ENCODE measurements at regions not wholly inside any gene's neighbourhood (a gene's known extent, or its start where the extent isn't known, plus 50 kb on each side); places are given as distances from the start of the nearest gene placed in this dataset.

GRCh38 chr3:69462022-69462825, 76.3 kb upstream of the FRMD4B start:
- Histone ChIP-seq H3K4me1 (ENCODE audit: low read depth, poor library complexity, severe bottlenecking) (no peaks in the 10 kb centered on the region), H3K27ac (no peak overlapping the region), H3K27me3 (ENCODE audit: insufficient read depth, low read depth) (no peaks in the 10 kb centered on the region), H2AFZ (ENCODE audit: low read depth) (no peak overlapping the region), H3K4me2 (no peak overlapping the region), H3K79me2 (ENCODE audit: insufficient read depth, low read depth) (no peaks in the 10 kb centered on the region), H3K4me3 (IDR thresholded peaks at IDR 0.05; ENCODE audit: insufficient read depth, low read depth, low read length) (no peak overlapping the region), H3K36me3 (ENCODE audit: insufficient read depth) (no peaks in the 10 kb centered on the region), H3K9ac (no peak overlapping the region), H4K20me1 (ENCODE audit: insufficient read depth) (no peaks in the 10 kb centered on the region)
- TF ChIP-seq CTCF (conservative IDR thresholded peaks at IDR 0.05; ENCODE audit: low read depth, low read length): no peak

- H3K4me2 ChIP-seq: no peak overlapping the region
- no peak overlapping the region for H3K27ac ChIP-seq
- no peak overlapping the region for H2AFZ ChIP-seq (ENCODE audit: low read depth)
- H3K4me3 ChIP-seq (IDR thresholded peaks at IDR 0.05; ENCODE audit: insufficient read depth, low read depth, low read length): no peak overlapping the region
- H3K27me3 ChIP-seq (ENCODE audit: insufficient read depth, low read depth): no peaks in the 10 kb centered on the region
- no peak overlapping the region for H3K9ac ChIP-seq
- no peaks in the 10 kb centered on the region for H3K36me3 ChIP-seq (ENCODE audit: insufficient read depth)
- no peaks in the 10 kb centered on the region for H3K79me2 ChIP-seq (ENCODE audit: insufficient read depth, low read depth)
- H4K20me1 ChIP-seq (ENCODE audit: insufficient read depth): no peaks in the 10 kb centered on the region
- TF ChIP-seq CTCF (conservative IDR thresholded peaks at IDR 0.05; ENCODE audit: low read depth, low read length): no peak
- no peaks in the 10 kb centered on the region for H3K4me1 ChIP-seq (ENCODE audit: low read depth, poor library complexity, severe bottlenecking)
These were observed 74.1 kb upstream of the FRMD4B start for GRCh38 chr3:69460034-69460433.

- no peak for TF ChIP-seq CTCF (conservative IDR thresholded peaks at IDR 0.05; ENCODE audit: low read depth, low read length)
- Histone ChIP-seq H3K4me1 (ENCODE audit: low read depth, poor library complexity, severe bottlenecking) (no peaks in the 10 kb centered on the region), H3K27ac (no peak overlapping the region), H3K4me3 (IDR thresholded peaks at IDR 0.05; ENCODE audit: insufficient read depth, low read depth, low read length) (no peak overlapping the region), H3K36me3 (ENCODE audit: insufficient read depth) (no peaks in the 10 kb centered on the region), H3K4me2 (no peak overlapping the region), H2AFZ (ENCODE audit: low read depth) (no peak overlapping the region), H4K20me1 (ENCODE audit: insufficient read depth) (no peaks in the 10 kb centered on the region), H3K27me3 (ENCODE audit: insufficient read depth, low read depth) (no peaks in the 10 kb centered on the region), H3K79me2 (ENCODE audit: insufficient read depth, low read depth) (no peaks in the 10 kb centered on the region), H3K9ac (no peak overlapping the region)
These were observed 73.0 kb upstream of the FRMD4B start for GRCh38 chr3:69458803-69459365.

GRCh38 chr3:69456631-69457030, 70.7 kb upstream of the FRMD4B start:
- no peak overlapping the region for H3K4me3 ChIP-seq (IDR thresholded peaks at IDR 0.05; ENCODE audit: insufficient read depth, low read depth, low read length)
- H3K4me1 ChIP-seq (ENCODE audit: low read depth, poor library complexity, severe bottlenecking): no peaks in the 10 kb centered on the region
- no peak overlapping the region for H3K27ac ChIP-seq
- no peaks in the 10 kb centered on the region for H3K27me3 ChIP-seq (ENCODE audit: insufficient read depth, low read depth)
- H3K4me2 ChIP-seq: no peak overlapping the region
- H3K9ac ChIP-seq: no peak overlapping the region
- H3K36me3 ChIP-seq (ENCODE audit: insufficient read depth): no peaks in the 10 kb centered on the region
- no peaks in the 10 kb centered on the region for H3K79me2 ChIP-seq (ENCODE audit: insufficient read depth, low read depth)
- no peaks in the 10 kb centered on the region for H4K20me1 ChIP-seq (ENCODE audit: insufficient read depth)
- no peak overlapping the region for H2AFZ ChIP-seq (ENCODE audit: low read depth)
- no peak for TF ChIP-seq CTCF (conservative IDR thresholded peaks at IDR 0.05; ENCODE audit: low read depth, low read length)

Data from KMS-11 (cell line).